ENCODE measurements at regions not wholly inside any gene's neighbourhood (a gene's known extent, or its start where the extent isn't known, plus 50 kb on each side); places are given as distances from the start of the nearest gene placed in this dataset.

DNA sequence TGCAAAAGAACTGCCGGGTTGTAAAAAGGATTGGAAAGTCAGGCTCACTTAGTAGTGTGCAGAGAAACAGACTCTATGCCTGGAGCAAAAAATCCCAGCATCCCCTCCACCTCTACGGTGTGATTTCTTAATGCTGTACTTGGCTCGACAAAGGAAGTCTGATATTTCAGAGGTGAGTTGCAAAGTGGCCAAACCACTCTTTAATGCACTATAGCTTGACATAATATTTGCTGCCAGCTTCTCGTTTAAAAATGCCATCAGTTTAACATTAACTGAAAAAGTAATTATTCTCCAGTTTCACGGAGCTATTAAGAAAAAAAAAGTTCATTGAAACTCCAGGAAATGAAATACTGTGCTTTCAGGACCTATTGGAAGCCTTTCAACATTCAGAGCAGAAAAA, 448.3 kb upstream of the ZFP42 start:
- no peaks in the 10 kb centered on the region for H3K9me3 ChIP-seq (ENCODE audit: control insufficient read depth in 1 of 2, low read length in 2 of 2)
- no peaks in the 10 kb centered on the region for H3K36me3 ChIP-seq (ENCODE audit: control insufficient read depth in 1 of 2, insufficient read depth in 2 of 2, low read length in 2 of 2)
- H3K4me1 ChIP-seq (ENCODE audit: control insufficient read depth in 1 of 2, insufficient read depth in 2 of 2, low read length in 2 of 2), result no peaks in the 10 kb centered on the region
- no peaks in the 10 kb centered on the region for H3K27me3 ChIP-seq (ENCODE audit: control insufficient read depth in 1 of 2, insufficient read depth in 2 of 2, low read length in 2 of 2)
- no peak overlapping the region for H3K27ac ChIP-seq (ENCODE audit: low read depth, low read length)
- no peak overlapping the region for H3K9ac ChIP-seq (ENCODE audit: low read depth in 1 of 2, low read length in 2 of 2)
- no peak overlapping the region for H3K4me3 ChIP-seq (ENCODE audit: low read depth in 1 of 2, low read length in 2 of 2)

DNA sequence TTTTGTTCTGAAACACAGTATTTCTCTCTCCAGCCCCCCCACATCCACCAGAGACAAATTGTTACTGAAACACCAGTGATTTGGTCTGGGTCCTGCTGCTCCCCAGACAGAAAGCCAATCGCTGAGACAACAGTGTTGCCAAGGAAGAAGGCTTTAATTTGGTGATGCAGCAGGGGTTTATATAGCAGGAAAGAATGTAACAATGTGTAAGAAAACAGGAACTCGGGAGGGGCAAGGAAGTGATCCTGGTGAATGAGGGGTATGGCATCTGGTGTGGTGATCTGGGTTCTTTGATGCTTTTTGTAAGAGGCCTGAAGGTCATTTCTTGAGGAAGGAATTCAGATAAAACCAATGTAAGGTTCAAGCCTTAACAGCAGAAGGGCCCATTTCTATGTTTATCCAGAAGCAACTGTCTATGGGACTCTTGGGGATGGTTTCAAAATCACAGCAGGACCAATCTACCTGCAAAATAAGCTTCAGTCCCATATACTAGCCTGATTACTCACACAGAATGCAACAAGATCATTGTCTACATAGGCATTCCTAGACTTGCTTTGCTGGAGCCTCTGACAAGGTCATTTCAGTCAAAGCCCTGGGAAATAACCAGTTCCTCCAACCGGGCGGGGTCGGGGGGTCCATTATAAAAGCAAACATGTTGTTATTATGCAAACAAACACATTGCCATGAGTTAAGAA, 445.2 kb upstream of the ZFP42 start:
- Histone ChIP-seq H3K27ac (ENCODE audit: low read depth, low read length) (no peak overlapping the region), H3K36me3 (ENCODE audit: control insufficient read depth in 1 of 2, insufficient read depth in 2 of 2, low read length in 2 of 2) (no peaks in the 10 kb centered on the region), H3K9ac (ENCODE audit: low read depth in 1 of 2, low read length in 2 of 2) (no peak overlapping the region), H3K4me1 (ENCODE audit: control insufficient read depth in 1 of 2, insufficient read depth in 2 of 2, low read length in 2 of 2) (no peaks in the 10 kb centered on the region), H3K27me3 (ENCODE audit: control insufficient read depth in 1 of 2, insufficient read depth in 2 of 2, low read length in 2 of 2) (no peaks in the 10 kb centered on the region), H3K4me3 (ENCODE audit: low read depth in 1 of 2, low read length in 2 of 2) (no peak overlapping the region), H3K9me3 (ENCODE audit: control insufficient read depth in 1 of 2, low read length in 2 of 2) (no peaks in the 10 kb centered on the region)

GRCh38 chr4:187552781-187553180, 442.8 kb upstream of the ZFP42 start:
- Histone ChIP-seq H3K4me1 (ENCODE audit: control insufficient read depth in 1 of 2, insufficient read depth in 2 of 2, low read length in 2 of 2) (no peaks in the 10 kb centered on the region), H3K9ac (ENCODE audit: low read depth in 1 of 2, low read length in 2 of 2) (no peak overlapping the region)

DNA sequence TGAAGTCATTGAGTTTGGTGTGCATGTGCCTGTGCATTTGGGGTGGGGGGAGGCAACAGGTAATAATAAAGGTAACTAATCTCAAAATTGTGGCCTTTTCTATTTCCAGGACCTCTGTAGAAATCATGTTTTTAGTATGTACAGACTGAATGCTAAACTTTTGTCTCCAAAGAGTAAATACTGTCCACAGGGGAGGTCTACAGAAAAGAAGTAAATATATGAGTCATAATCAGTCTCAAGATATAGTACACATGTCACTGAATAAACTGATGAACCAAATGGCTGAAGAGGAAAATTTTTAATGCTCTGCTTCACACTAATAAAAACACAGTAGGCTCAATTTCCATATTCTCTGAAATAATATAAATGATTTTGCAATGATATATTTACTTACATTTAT, 440.4 kb upstream of the ZFP42 start:
- Histone ChIP-seq H3K9me3 (ENCODE audit: control insufficient read depth in 1 of 2, low read length in 2 of 2) (no peaks in the 10 kb centered on the region), H3K4me3 (ENCODE audit: low read depth in 1 of 2, low read length in 2 of 2) (no peak overlapping the region), H3K9ac (ENCODE audit: low read depth in 1 of 2, low read length in 2 of 2) (no peak overlapping the region), H3K27me3 (ENCODE audit: control insufficient read depth in 1 of 2, insufficient read depth in 2 of 2, low read length in 2 of 2) (no peaks in the 10 kb centered on the region), H3K36me3 (ENCODE audit: control insufficient read depth in 1 of 2, insufficient read depth in 2 of 2, low read length in 2 of 2) (no peaks in the 10 kb centered on the region), H3K4me1 (ENCODE audit: control insufficient read depth in 1 of 2, insufficient read depth in 2 of 2, low read length in 2 of 2) (no peaks in the 10 kb centered on the region), H3K27ac (ENCODE audit: low read depth, low read length) (no peak overlapping the region)

More at GRCh38 chr4:187552781-187553180, 442.8 kb upstream of the ZFP42 start:
- H3K27ac ChIP-seq (ENCODE audit: low read depth, low read length), result no peak overlapping the region
- no peaks in the 10 kb centered on the region for H3K36me3 ChIP-seq (ENCODE audit: control insufficient read depth in 1 of 2, insufficient read depth in 2 of 2, low read length in 2 of 2)
- no peaks in the 10 kb centered on the region for H3K9me3 ChIP-seq (ENCODE audit: control insufficient read depth in 1 of 2, low read length in 2 of 2)
- H3K4me3 ChIP-seq (ENCODE audit: low read depth in 1 of 2, low read length in 2 of 2), result no peak overlapping the region
- H3K27me3 ChIP-seq (ENCODE audit: control insufficient read depth in 1 of 2, insufficient read depth in 2 of 2, low read length in 2 of 2), result no peaks in the 10 kb centered on the region

GRCh38 chr4:187558391-187558790, 437.2 kb upstream of the ZFP42 start:
- H3K36me3 ChIP-seq (ENCODE audit: control insufficient read depth in 1 of 2, insufficient read depth in 2 of 2, low read length in 2 of 2), result no peaks in the 10 kb centered on the region
- no peaks in the 10 kb centered on the region for H3K4me1 ChIP-seq (ENCODE audit: control insufficient read depth in 1 of 2, insufficient read depth in 2 of 2, low read length in 2 of 2)
- no peak overlapping the region for H3K9ac ChIP-seq (ENCODE audit: low read depth in 1 of 2, low read length in 2 of 2)
- H3K27ac ChIP-seq (ENCODE audit: low read depth, low read length), result no peak overlapping the region
- H3K9me3 ChIP-seq (ENCODE audit: control insufficient read depth in 1 of 2, low read length in 2 of 2), result no peaks in the 10 kb centered on the region
- no peaks in the 10 kb centered on the region for H3K27me3 ChIP-seq (ENCODE audit: control insufficient read depth in 1 of 2, insufficient read depth in 2 of 2, low read length in 2 of 2)
- H3K4me3 ChIP-seq (ENCODE audit: low read depth in 1 of 2, low read length in 2 of 2), result no peak overlapping the region

DNA sequence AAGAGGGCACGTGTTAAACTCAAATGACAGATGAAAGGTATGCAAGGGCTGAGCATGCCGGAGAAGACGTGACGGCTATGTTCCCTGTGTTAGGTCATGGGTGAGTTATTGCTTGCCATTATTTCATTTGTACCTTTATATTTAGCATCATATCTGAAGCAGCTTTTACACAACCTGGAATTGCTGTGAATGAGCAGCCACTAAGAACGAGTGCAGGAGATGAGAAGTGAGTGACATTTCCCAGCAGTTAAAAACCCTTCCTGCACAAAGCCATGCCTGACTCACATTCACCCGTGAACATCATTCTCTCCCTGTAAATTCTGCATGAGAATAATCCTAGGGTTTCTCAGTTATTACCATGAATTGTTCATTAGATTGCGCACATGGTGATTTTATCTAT, 433.2 kb upstream of the ZFP42 start:
- Histone ChIP-seq H3K4me3 (ENCODE audit: low read depth in 1 of 2, low read length in 2 of 2) (no peak overlapping the region), H3K27me3 (ENCODE audit: control insufficient read depth in 1 of 2, insufficient read depth in 2 of 2, low read length in 2 of 2) (no peaks in the 10 kb centered on the region), H3K4me1 (ENCODE audit: control insufficient read depth in 1 of 2, insufficient read depth in 2 of 2, low read length in 2 of 2) (no peaks in the 10 kb centered on the region), H3K27ac (ENCODE audit: low read depth, low read length) (no peak overlapping the region), H3K36me3 (ENCODE audit: control insufficient read depth in 1 of 2, insufficient read depth in 2 of 2, low read length in 2 of 2) (no peaks in the 10 kb centered on the region), H3K9me3 (ENCODE audit: control insufficient read depth in 1 of 2, low read length in 2 of 2) (no peaks in the 10 kb centered on the region), H3K9ac (ENCODE audit: low read depth in 1 of 2, low read length in 2 of 2) (no peak overlapping the region)

GRCh38 chr4:187565416-187565815, 430.2 kb upstream of the ZFP42 start:
- Histone ChIP-seq H3K4me3 (ENCODE audit: low read depth in 1 of 2, low read length in 2 of 2) (no peak overlapping the region), H3K9ac (ENCODE audit: low read depth in 1 of 2, low read length in 2 of 2) (no peak overlapping the region), H3K27ac (ENCODE audit: low read depth, low read length) (no peak overlapping the region), H3K9me3 (ENCODE audit: control insufficient read depth in 1 of 2, low read length in 2 of 2) (no peaks in the 10 kb centered on the region), H3K27me3 (ENCODE audit: control insufficient read depth in 1 of 2, insufficient read depth in 2 of 2, low read length in 2 of 2) (no peaks in the 10 kb centered on the region), H3K36me3 (ENCODE audit: control insufficient read depth in 1 of 2, insufficient read depth in 2 of 2, low read length in 2 of 2) (no peaks in the 10 kb centered on the region), H3K4me1 (ENCODE audit: control insufficient read depth in 1 of 2, insufficient read depth in 2 of 2, low read length in 2 of 2) (no peaks in the 10 kb centered on the region)

- no peaks in the 10 kb centered on the region for H3K27me3 ChIP-seq (ENCODE audit: control insufficient read depth in 1 of 2, insufficient read depth in 2 of 2, low read length in 2 of 2)
- H3K9ac ChIP-seq (ENCODE audit: low read depth in 1 of 2, low read length in 2 of 2), result no peak overlapping the region
- H3K36me3 ChIP-seq (ENCODE audit: control insufficient read depth in 1 of 2, insufficient read depth in 2 of 2, low read length in 2 of 2), result no peaks in the 10 kb centered on the region
- H3K4me1 ChIP-seq (ENCODE audit: control insufficient read depth in 1 of 2, insufficient read depth in 2 of 2, low read length in 2 of 2), result no peaks in the 10 kb centered on the region
- no peak overlapping the region for H3K27ac ChIP-seq (ENCODE audit: low read depth, low read length)
- no peak overlapping the region for H3K4me3 ChIP-seq (ENCODE audit: low read depth in 1 of 2, low read length in 2 of 2)
- no peaks in the 10 kb centered on the region for H3K9me3 ChIP-seq (ENCODE audit: control insufficient read depth in 1 of 2, low read length in 2 of 2)
Observed at GRCh38 chr4:187569871-187570270, 425.7 kb upstream of the ZFP42 start.

DNA sequence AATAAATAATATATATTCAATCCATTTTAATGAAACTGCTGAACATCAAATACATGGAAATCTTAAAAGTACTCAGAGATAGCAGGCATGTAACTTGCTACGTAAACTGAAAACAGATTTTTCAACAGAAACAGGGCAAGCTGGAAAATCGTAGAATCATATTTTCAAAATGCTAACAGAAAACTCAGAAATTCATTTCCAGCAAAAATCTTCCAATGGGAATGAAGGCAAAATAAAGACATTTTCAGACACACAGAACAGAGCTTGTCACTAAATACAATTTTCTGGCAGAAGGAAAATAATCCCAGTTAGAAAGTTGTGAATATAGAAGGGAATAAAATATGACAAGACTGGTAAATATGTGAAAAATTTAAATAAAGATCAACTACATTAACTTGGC, 419.9 kb upstream of the ZFP42 start:
- Histone ChIP-seq H3K9me3 (ENCODE audit: control insufficient read depth in 1 of 2, low read length in 2 of 2) (no peaks in the 10 kb centered on the region), H3K4me3 (ENCODE audit: low read depth in 1 of 2, low read length in 2 of 2) (no peak overlapping the region), H3K9ac (ENCODE audit: low read depth in 1 of 2, low read length in 2 of 2) (no peak overlapping the region), H3K4me1 (ENCODE audit: control insufficient read depth in 1 of 2, insufficient read depth in 2 of 2, low read length in 2 of 2) (no peaks in the 10 kb centered on the region), H3K27ac (ENCODE audit: low read depth, low read length) (no peak overlapping the region), H3K27me3 (ENCODE audit: control insufficient read depth in 1 of 2, insufficient read depth in 2 of 2, low read length in 2 of 2) (no peaks in the 10 kb centered on the region), H3K36me3 (ENCODE audit: control insufficient read depth in 1 of 2, insufficient read depth in 2 of 2, low read length in 2 of 2) (no peaks in the 10 kb centered on the region)

DNA sequence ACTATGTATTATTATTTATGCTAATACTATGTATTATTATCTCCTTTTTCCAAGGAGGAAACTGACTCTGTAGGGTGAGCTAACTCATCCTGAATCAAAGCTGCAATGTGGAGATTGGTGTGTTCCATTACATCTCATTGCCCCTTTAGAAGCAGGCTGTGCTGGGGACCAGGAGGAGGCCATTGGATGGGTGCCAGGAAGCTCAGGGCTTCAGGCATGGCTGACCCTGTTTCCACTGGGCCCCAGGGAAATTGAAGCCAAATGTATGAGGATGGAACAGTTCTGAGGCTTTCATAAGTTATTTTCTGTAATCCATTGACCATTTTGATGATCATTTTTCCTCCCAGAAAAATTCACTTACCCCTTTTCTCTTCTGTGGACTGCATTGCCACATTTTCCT, 418.8 kb upstream of the ZFP42 start:
- Histone ChIP-seq H3K4me3 (ENCODE audit: low read depth in 1 of 2, low read length in 2 of 2) (no peak overlapping the region), H3K36me3 (ENCODE audit: control insufficient read depth in 1 of 2, insufficient read depth in 2 of 2, low read length in 2 of 2) (no peaks in the 10 kb centered on the region), H3K4me1 (ENCODE audit: control insufficient read depth in 1 of 2, insufficient read depth in 2 of 2, low read length in 2 of 2) (no peaks in the 10 kb centered on the region), H3K27me3 (ENCODE audit: control insufficient read depth in 1 of 2, insufficient read depth in 2 of 2, low read length in 2 of 2) (no peaks in the 10 kb centered on the region), H3K27ac (ENCODE audit: low read depth, low read length) (no peak overlapping the region), H3K9ac (ENCODE audit: low read depth in 1 of 2, low read length in 2 of 2) (no peak overlapping the region), H3K9me3 (ENCODE audit: control insufficient read depth in 1 of 2, low read length in 2 of 2) (no peaks in the 10 kb centered on the region)

Data from duodenal mucosa (tissue), 2 donors.